HUES48 (cell line): ENCODE measurements at regions not wholly inside any gene's neighbourhood (a gene's known extent, or its start where the extent isn't known, plus 50 kb on each side); places are given as distances from the start of the nearest gene placed in this dataset.
"Not testable (repeated sequence)": the region's sequence is repeated elsewhere in the genome, so short reads cannot be mapped to it uniquely, and the experiment has no call there.

ENCODE experiments used
- H3K27ac ChIP-seq: one replicate; pipeline ENCODE4 v1.7.0; 2013; ENCODE audit warnings: low read depth, low read length, inconsistent platforms
- H3K27me3 ChIP-seq: 2 replicates; pipeline ENCODE4 v1.6.1; 2013; ENCODE audit warnings: mild to moderate bottlenecking, low read length; ENCODE audit not compliant: control insufficient read depth, insufficient read depth
- H3K36me3 ChIP-seq: 2 replicates; pipeline ENCODE4 v1.6.1; 2013; ENCODE audit warnings: low read length; ENCODE audit not compliant: control insufficient read depth, insufficient read depth
- H3K4me1 ChIP-seq: 2 replicates; pipeline ENCODE4 v1.6.1; 2013; ENCODE audit warnings: mild to moderate bottlenecking, low read length; ENCODE audit not compliant: control insufficient read depth, insufficient read depth
- H3K4me3 ChIP-seq: 2 replicates; pipeline ENCODE4 v1.5.1; 2013; ENCODE audit warnings: mild to moderate bottlenecking, low read depth, low read length
- H3K9ac ChIP-seq: 2 replicates; pipeline ENCODE4 v1.6.1; 2013; ENCODE audit warnings: mild to moderate bottlenecking, low read depth, low read length, moderate library complexity
- H3K9me3 ChIP-seq: 2 replicates; pipeline ENCODE4 v1.6.1; 2013; ENCODE audit warnings: low read length; ENCODE audit not compliant: control insufficient read depth, insufficient read depth

DNA sequence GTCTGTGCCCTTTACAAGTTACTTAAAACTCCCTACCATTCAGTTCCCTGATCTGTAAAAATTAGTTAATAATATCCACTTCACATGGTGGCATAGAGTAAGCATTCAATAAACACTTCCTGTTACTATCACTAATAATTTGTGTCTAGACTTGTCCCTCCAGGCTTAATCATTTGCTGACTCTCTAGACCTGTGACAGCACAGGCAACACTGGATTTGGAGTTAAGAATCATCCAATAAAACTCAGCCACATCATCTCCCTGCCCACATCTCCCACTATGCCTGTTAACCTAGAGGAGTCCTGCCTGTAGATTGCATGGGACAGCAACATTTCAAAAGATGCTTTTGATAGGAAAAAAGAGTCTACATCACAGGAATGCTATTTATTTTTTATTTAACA is 564.6 kb downstream of the MFSD1 start:
- Histone ChIP-seq H3K4me3 (no peak overlapping the region), H3K27me3 (no peaks in the 10 kb centered on the region), H3K4me1 (no peaks in the 10 kb centered on the region), H3K27ac (no peak overlapping the region), H3K9me3 (no peaks in the 10 kb centered on the region), H3K9ac (no peak overlapping the region), H3K36me3 (no peaks in the 10 kb centered on the region)

DNA sequence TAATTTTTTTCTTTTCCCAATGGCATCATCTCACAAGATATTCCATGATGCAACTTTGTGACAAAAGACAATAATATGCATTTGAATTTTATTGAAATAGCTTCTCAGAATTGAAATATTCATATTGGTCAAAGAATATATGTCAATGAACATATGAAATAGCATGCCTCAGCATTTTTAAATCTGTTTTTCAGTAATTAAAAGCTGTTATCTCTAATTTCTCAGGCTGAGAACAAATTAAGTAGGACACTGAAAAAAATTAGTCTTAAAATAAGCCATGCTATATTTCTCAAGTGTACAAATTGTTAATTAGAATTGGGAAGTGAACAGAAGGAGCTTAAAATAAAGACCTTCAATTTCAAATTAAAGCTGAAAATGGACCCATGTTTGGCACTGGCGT is 570.1 kb downstream of the MFSD1 start:
- Histone ChIP-seq H3K9ac (no peak overlapping the region), H3K4me1 (no peaks in the 10 kb centered on the region), H3K9me3 (no peaks in the 10 kb centered on the region), H3K4me3 (no peak overlapping the region), H3K27me3 (no peaks in the 10 kb centered on the region), H3K36me3 (no peaks in the 10 kb centered on the region), H3K27ac (no peak overlapping the region)

DNA sequence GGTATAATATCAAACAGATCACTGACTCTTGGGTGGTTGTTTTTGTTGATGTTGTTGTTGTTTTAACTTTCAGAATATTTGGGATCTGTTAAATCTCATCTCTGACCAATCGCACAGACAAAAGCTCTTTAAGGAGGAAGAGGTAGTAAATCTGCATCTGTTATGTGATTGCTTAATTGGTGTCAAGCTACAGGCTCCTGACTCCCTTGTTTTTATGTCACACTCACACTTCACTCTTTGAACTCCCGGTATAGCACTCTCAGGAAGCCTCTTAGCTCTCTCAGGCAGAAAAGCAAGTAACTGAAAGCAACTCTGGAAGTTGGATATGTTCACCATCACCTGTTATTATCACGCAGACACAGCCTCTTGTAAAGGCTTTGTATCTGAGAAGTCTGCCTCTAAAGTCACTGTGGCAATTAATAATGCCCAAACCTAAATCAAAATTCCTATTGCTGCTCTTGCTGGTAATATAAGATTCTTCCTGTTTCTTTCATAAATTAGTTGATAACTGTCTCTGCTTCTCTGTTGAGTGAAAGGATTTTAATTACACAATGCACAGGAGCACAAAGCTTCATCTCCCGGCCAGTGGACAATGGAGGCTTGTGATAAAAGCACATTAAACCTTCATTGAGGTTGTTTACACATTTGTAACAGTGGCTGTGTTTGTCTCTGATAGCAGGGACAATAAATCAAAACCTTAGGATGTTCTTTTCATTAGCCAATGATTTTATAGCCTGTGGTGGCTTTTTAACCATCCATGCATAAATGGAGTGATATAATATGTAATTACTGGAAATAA is 576.7 kb downstream of the MFSD1 start:
- H3K9ac ChIP-seq, result no peak overlapping the region
- no peaks in the 10 kb centered on the region for H3K4me1 ChIP-seq
- H3K9me3 ChIP-seq, result no peaks in the 10 kb centered on the region
- H3K36me3 ChIP-seq, result no peaks in the 10 kb centered on the region
- no peak overlapping the region for H3K4me3 ChIP-seq
- no peaks in the 10 kb centered on the region for H3K27me3 ChIP-seq
- H3K27ac ChIP-seq, result no peak overlapping the region

DNA sequence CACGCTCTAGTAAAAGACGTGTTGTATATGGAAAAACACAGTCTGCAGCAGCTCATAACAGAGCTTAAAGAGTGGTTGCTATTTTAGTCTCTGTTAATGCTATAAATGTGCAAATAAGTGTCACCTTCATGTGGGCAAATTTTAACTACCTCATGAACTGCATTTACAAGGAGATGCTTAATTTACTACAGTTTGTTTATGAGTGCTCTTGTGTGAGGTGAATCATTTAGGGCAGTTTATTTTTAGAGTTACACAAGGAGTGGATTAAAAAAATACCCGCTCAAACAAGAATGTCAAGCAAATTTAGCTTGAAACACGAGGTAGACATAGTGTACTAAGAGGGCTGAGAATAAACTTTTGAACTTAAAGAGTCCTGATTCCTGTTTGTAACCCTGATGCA is 579.0 kb downstream of the MFSD1 start:
- H3K36me3 ChIP-seq, result no peaks in the 10 kb centered on the region
- no peaks in the 10 kb centered on the region for H3K27me3 ChIP-seq
- H3K9ac ChIP-seq, result no peak overlapping the region
- no peaks in the 10 kb centered on the region for H3K9me3 ChIP-seq
- no peak overlapping the region for H3K4me3 ChIP-seq
- H3K27ac ChIP-seq, result no peak overlapping the region
- no peaks in the 10 kb centered on the region for H3K4me1 ChIP-seq

DNA sequence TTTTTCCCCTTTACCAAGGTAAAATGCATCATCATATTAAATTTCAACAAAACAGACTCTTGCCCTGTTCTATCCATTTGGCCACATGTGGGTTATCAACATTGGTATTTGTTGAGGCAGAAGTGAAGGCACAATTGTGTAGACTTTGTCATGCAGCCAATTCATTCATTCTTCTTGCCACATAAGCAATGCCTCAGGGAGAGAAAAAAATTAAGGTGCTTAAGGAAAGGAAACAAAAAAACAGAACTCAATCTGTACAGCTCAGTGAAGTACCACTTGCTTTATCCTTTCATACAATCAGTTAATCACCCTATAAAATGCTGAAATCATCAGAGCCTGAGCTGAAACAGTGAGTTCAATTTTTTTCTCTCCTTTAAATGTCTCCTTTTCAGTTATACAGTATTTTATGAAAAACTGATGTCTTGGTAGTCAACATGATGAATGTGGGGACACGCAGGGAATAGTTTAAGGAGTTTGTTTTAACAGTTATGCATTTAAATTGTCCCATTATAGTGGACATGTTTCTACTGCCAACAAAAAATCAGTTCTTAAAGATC is 588.9 kb downstream of the MFSD1 start:
- Histone ChIP-seq H3K27me3 (no peaks in the 10 kb centered on the region), H3K9ac (no peak overlapping the region), H3K4me1 (no peaks in the 10 kb centered on the region), H3K9me3 (no peaks in the 10 kb centered on the region), H3K27ac (no peak overlapping the region), H3K4me3 (no peak overlapping the region), H3K36me3 (no peaks in the 10 kb centered on the region)

DNA sequence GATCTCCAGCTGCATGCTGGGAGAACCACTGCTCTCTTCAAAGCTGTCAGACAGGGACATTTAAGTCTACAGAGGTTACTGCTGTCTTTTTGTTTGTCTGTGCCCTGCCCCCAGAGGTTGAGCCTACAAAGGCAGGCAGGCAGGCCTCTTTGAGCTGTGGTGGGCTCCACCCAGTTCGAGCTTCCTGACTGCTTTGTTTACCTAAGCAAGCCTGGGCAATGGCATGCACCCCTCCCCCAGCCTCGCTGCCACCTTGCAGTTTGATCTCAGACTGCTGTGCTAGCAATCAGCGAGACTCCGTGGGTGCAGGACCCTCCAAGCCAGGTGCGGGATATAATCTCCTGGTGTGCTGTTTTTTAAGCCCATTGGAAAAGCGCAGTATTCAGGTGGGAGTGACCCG is 591.0 kb upstream of the IL12A start:
- H3K9ac ChIP-seq, H3K4me1 ChIP-seq, H3K4me3 ChIP-seq, H3K36me3 ChIP-seq, H3K9me3 ChIP-seq, H3K27ac ChIP-seq, H3K27me3 ChIP-seq: not testable (repeated sequence)

DNA sequence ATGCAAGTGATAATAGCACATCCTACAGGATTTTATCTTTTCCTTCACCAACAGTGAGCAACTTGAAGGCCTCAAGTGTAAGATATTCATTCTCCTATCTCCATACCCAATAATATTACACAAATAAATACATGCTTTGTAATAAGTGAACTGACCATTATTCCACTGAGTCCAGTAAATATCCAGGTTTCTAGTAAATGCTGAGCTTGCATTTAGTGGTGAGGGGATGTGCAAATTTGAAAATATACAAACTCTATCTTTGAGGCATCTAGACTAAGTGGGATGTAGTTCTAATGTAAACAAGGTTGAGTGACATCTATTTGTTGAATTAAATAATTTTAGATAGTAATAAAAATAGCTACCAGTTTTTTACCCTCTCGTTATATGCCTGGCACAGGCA is 587.6 kb upstream of the IL12A start:
- Histone ChIP-seq H3K4me3 (no peak overlapping the region), H3K9ac (no peak overlapping the region), H3K4me1 (no peaks in the 10 kb centered on the region), H3K27ac (no peak overlapping the region), H3K36me3 (no peaks in the 10 kb centered on the region), H3K27me3 (no peaks in the 10 kb centered on the region), H3K9me3 (peaks cover 8% of the 10 kb centered on the region)

DNA sequence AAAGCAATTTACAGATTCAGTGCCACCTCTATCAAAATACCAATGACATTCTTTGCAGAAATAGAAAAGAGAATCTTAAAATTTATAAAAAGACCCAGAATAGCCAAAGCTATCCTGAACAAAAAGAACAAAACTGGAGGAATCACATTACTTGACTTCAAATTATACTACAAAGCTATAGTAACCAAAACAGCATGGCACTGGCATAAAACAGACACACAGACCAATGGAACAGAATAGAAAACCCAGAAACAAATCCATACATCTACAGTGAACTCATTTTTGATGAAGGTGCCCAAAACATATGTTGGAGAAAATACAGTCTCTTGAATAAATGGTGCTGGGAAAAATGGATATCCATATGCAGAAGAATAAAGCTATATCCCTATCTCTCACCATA is 578.9 kb upstream of the IL12A start:
- not testable (repeated sequence) for H3K9ac ChIP-seq, H3K27ac ChIP-seq, H3K9me3 ChIP-seq, H3K4me1 ChIP-seq, H3K27me3 ChIP-seq, H3K36me3 ChIP-seq, H3K4me3 ChIP-seq

DNA sequence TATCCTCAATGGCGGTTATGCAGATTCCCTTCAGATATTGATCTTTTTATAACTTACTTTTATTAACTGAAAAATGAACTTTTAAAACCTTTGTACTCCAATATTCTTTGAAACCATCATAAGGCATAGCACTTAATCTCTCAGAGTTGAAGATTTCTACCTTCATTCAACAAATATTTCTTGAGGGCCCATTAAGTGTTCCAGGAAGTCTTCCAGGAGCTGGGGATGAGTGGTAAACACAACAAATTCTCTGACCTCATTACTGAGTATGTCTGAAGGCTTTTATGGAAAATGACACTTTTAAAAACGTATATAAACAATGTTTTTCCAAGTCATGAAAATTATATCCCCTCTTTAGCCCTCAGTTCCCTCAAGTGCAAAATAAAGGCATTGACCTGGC is 575.3 kb upstream of the IL12A start:
- Histone ChIP-seq H3K36me3 (no peaks in the 10 kb centered on the region), H3K9ac (no peak overlapping the region), H3K4me1 (no peaks in the 10 kb centered on the region), H3K9me3 (peaks cover 14% of the 10 kb centered on the region), H3K4me3 (no peak overlapping the region), H3K27me3 (no peaks in the 10 kb centered on the region), H3K27ac (no peak overlapping the region)

DNA sequence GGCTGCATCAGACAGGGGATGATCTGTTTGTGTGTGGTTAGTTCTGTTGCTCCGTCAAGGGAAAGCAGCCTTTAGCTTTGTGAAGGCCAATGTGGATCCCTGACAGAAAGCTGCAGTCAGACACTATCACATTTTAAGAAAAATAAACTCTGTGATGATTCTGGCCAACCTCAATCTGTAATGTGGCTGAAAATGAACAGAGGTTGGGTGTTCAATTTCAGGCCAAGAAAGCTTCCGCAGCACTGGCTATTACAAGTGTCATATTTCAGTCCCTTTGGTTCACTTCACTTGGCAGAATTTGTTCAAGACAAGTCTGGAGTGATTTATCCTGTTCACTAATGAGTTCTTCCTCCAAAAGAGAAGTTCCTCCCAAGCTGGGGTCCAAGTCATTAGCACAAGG is 571.8 kb upstream of the IL12A start:
- H3K4me1 ChIP-seq, result no peaks in the 10 kb centered on the region
- no peaks in the 10 kb centered on the region for H3K27me3 ChIP-seq

DNA sequence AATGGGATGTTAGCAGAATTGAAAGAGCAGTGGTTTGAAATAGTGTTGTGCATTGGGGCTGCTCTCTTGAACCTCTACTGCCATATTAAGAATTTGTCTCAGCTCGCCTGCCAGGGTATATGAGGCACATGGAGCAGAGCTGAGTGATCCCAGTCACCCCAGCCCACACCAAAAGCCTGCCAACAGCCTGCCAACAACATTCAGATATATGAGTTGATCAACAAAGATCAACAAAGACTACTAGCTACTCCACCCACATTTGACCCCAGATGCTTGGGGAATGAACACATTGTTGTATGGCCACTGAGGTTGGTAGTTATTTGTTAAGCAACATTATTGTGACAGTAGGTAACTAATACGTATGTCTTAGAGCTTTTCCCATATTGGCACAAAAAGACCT is 570.9 kb upstream of the IL12A start:
- Histone ChIP-seq H3K4me3 (no peak overlapping the region), H3K27me3 (no peaks in the 10 kb centered on the region), H3K4me1 (no peaks in the 10 kb centered on the region), H3K9ac (no peak overlapping the region), H3K36me3 (no peaks in the 10 kb centered on the region), H3K27ac (no peak overlapping the region), H3K9me3 (peaks cover 9% of the 10 kb centered on the region)

More for the DNA sequence above, 571.8 kb upstream of the IL12A start:
- no peaks in the 10 kb centered on the region for H3K36me3 ChIP-seq
- H3K27ac ChIP-seq, result no peak overlapping the region
- H3K9me3 ChIP-seq, result peaks cover 9% of the 10 kb centered on the region; the same call in 1 of the 2 replicates
- no peak overlapping the region for H3K9ac ChIP-seq
- H3K4me3 ChIP-seq, result no peak overlapping the region
